Upper lobe of left lung (tissue), 6 donors: ENCODE measurements at regions not wholly inside any gene's neighbourhood (a gene's known extent, or its start where the extent isn't known, plus 50 kb on each side); places are given as distances from the start of the nearest gene placed in this dataset.

Source experiments
- ATAC-seq, 2 donors: fragments of 200-7000 bp; cut with Tn5 transposase; one replicate each; pipeline ENCODE4 v1.9.1; 2022; ENCODE audit warnings: mild to moderate bottlenecking in 2 of 2, moderate library complexity in 2 of 2; ENCODE audit not compliant: low FRiP score in 2 of 2
- DNase-seq, 2 donors: peaks; one replicate each; pipeline ENCODE4 v3.0.0-alpha.2; 2019 to 2020
- H3K27ac ChIP-seq, 4 donors: fragments of 200-600 bp; sonication (generic); one replicate each; pipeline ENCODE4 v1.5.1; 2016 to 2019
- H3K27me3 ChIP-seq, 4 donors: fragments of 200-600 bp; sonication (generic); one replicate each; pipeline ENCODE4 v1.5.1; 2017 to 2019
- H3K36me3 ChIP-seq, 4 donors: fragments of 200-600 bp; sonication (generic); one replicate each; pipeline ENCODE4 v1.5.1; 2016 to 2019
- H3K4me1 ChIP-seq, 4 donors: fragments of 200-600 bp; sonication (generic); one replicate each; pipeline ENCODE4 v1.5.1; 2018 to 2019
- H3K4me3 ChIP-seq, 4 donors: fragments of 200-600 bp; sonication (generic); one replicate each; pipeline ENCODE4 v1.5.1; 2017 to 2019; ENCODE audit warnings: mild to moderate bottlenecking in 2 of 4, moderate library complexity in 1 of 4
- H3K9me3 ChIP-seq, 4 donors: fragments of 200-600 bp; sonication (generic); one replicate each; pipeline ENCODE4 v1.5.1; 2018 to 2019
- EP300 ChIP-seq, 4 donors: sonication (generic); formaldehyde crosslinking; IDR thresholded peaks; one replicate each; pipeline ENCODE4 v1.5.1; 2017; ENCODE audit warnings: antibody characterized with exemption in 4 of 4, control low read depth in 2 of 4
- POLR2A ChIP-seq, 4 donors: fragments of 450-650 bp; IDR thresholded peaks; one replicate each; pipeline ENCODE4 v1.5.1; 2016 to 2017; ENCODE audit warnings: antibody characterized with exemption in 4 of 4, mild to moderate bottlenecking in 2 of 4
- POLR2AphosphoS5 ChIP-seq, 2 donors: sonication (generic); formaldehyde crosslinking; IDR thresholded peaks; one replicate each; pipeline ENCODE4 v1.5.1; 2017; ENCODE audit warnings: antibody characterized with exemption in 2 of 2
- WGBS, 2 donors: methylation state at CpG; one replicate each; pipeline ENCODE4 v1.1.5; 2017 to 2018; 5-methylcytosine and 5-hydroxymethylcytosine counted together
- TF ChIP-seq, protein P1 (sequence below), 6 experiments: fragments of 450-650 bp in 4 of 6; fragments of 200-600 bp in 2 of 6; sonication (generic) in 2 of 6; IDR thresholded peaks; one replicate each; pipeline ENCODE4 v1.5.1; 2016 to 2019; ENCODE audit warnings: antibody characterized with exemption in 6 of 6
- donor health status: DM: no; HTN: no; CAD: no; lungs with moderate emphysema.
- donor health status: DM: no; HTN: yes; CAD: no; lungs with severe emphysema.

DNA sequence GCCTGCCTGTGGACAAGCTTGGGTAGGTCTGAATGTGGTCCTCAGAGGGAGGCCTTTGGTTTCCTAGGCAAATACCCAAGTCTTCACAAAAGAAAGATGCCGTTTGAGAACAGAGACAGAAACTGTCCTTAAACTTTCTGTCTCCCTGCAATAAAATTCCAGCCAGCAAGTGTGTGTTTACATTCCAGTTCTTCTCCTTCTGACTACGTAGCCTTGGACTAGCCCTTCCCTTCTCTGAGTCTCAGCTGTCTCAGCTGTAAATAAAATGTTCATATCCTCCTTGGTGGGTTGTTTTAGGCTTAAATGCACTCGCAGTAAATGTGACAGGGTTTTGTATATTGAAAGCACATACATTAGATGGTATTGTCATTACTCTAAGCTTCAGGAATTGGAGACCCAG, 561.2 kb upstream of the MKI67 start:
- H3K36me3 ChIP-seq = no peaks in the 10 kb centered on the region
- ATAC-seq = no peak
- H3K27me3 ChIP-seq = no peaks in the 10 kb centered on the region
- H3K4me1 ChIP-seq = no peaks in the 10 kb centered on the region
- H3K27ac ChIP-seq = no peak overlapping the region
- TF ChIP-seq POLR2A (IDR thresholded peaks at IDR 0.05) = no peak
- TF ChIP-seq POLR2AphosphoS5 (IDR thresholded peaks at IDR 0.05) = no peak
- TF ChIP-seq, protein P1, sequence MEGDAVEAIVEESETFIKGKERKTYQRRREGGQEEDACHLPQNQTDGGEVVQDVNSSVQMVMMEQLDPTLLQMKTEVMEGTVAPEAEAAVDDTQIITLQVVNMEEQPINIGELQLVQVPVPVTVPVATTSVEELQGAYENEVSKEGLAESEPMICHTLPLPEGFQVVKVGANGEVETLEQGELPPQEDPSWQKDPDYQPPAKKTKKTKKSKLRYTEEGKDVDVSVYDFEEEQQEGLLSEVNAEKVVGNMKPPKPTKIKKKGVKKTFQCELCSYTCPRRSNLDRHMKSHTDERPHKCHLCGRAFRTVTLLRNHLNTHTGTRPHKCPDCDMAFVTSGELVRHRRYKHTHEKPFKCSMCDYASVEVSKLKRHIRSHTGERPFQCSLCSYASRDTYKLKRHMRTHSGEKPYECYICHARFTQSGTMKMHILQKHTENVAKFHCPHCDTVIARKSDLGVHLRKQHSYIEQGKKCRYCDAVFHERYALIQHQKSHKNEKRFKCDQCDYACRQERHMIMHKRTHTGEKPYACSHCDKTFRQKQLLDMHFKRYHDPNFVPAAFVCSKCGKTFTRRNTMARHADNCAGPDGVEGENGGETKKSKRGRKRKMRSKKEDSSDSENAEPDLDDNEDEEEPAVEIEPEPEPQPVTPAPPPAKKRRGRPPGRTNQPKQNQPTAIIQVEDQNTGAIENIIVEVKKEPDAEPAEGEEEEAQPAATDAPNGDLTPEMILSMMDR (IDR thresholded peaks at IDR 0.05) = no peak
- no peak for TF ChIP-seq EP300 (IDR thresholded peaks at IDR 0.05)
- 39 to 52% methylated on average over 3 of the region's 3 CpGs for WGBS, 2 donors
- no peak overlapping the region for H3K4me3 ChIP-seq
- DNase-seq = no peak
- no peaks in the 10 kb centered on the region for H3K9me3 ChIP-seq

DNA sequence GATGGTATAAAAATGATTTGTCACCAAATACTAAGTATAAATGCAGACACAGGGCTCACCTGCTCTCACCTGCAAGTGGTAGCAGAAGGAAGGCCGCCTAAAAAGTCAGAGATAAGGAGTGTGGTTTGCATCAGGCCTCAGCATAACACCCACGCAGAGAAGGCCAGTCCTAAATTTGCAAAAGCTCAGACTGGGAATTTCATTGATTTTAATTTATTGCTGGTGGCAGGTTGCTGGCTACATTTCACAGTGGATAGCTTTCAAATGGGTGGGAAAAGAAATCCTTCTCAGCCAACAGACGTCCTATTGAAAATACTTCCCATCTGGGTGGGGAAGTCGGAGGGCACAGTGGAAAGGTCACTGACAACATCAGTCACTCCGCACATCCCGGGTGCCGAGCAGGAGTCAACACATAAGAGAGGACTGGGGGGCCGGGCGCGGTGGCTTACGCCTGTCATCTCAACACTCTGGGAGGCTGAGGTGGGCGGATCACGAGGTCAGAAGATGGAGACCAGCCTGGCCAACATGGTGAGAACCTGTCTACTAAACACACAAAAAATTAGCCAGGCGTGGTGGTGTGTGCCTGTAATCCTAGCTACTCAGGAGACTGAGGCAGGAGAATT, 561.8 kb upstream of the MKI67 start:
- H3K36me3 ChIP-seq = no peaks in the 10 kb centered on the region
- DNase-seq (peak in 1 of 2 donors; percentile 53), ATAC-seq (no peak)
- no peak overlapping the region for H3K27ac ChIP-seq
- H3K9me3 ChIP-seq = no peaks in the 10 kb centered on the region
- no peak overlapping the region for H3K4me3 ChIP-seq
- TF ChIP-seq, protein P1 (IDR thresholded peaks at IDR 0.05) = no peak
- TF ChIP-seq EP300 (IDR thresholded peaks at IDR 0.05) (no peak), POLR2AphosphoS5 (IDR thresholded peaks at IDR 0.05) (no peak), POLR2A (IDR thresholded peaks at IDR 0.05) (no peak)
- H3K4me1 ChIP-seq = no peaks in the 10 kb centered on the region
- no peaks in the 10 kb centered on the region for H3K27me3 ChIP-seq
- 81% methylated on average over 14 of the region's 14 CpGs for WGBS, 2 donors

DNA sequence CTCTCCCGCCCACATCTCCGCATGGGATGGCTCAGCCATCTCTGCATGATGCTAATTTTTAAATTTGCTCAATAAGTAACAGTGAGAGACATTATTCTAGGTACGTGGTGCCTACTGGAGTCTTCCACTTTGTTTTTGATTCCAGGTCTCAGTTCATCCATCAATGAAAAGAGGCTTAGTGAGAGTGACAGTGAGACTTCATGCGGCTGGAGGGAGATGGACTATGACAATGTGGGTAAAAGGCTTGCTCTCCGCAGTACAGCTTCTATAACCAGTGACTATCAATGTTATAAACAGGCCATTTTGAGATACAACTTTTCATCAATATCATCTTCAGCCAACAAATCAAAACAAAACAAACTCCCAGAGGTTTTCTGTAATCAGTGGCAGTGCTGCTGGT, 563.4 kb upstream of the MKI67 start:
- Histone ChIP-seq H3K27ac (no peak overlapping the region), H3K9me3 (no peaks in the 10 kb centered on the region), H3K4me3 (no peak overlapping the region), H3K27me3 (no peaks in the 10 kb centered on the region), H3K4me1 (no peaks in the 10 kb centered on the region), H3K36me3 (no peaks in the 10 kb centered on the region)
- DNase-seq (no peak), ATAC-seq (no peak)
- TF ChIP-seq, protein P1 (IDR thresholded peaks at IDR 0.05) = no peak
- TF ChIP-seq POLR2A (IDR thresholded peaks at IDR 0.05) (no peak), EP300 (IDR thresholded peaks at IDR 0.05) (no peak), POLR2AphosphoS5 (IDR thresholded peaks at IDR 0.05) (no peak)
- 78% methylated on average over 5 of the region's 5 CpGs for WGBS, 2 donors

DNA sequence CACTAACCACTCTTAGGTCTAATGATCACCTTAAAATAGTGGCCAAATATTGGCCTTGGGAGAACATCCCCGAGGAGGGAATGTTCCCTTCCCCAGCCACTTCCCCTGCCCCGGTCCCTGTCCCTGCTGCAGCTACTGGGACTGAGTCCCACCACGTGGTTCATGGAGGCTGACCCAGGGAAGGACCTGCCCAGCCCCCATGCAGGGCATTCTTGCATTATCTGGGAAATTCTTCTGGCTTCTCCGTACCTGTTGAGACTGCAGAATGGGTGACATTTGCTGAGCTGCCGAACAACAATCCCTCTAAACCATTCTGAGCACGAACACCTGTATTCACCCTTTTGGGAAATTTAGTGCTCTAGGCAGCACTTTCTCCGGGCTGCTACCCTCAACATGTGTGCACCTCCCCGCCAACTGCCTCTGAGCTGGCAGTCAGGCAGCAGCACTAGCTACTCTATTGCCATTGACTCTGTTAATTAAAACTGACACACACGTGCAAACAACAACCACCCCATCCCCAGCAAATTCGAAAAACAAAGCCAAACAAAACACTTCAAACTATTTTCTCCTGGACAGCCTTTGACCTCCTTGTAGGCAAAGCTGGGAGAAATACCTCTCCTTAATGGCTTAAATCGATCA, 567.4 kb upstream of the MKI67 start:
- WGBS, 2 donors = 59 to 75% methylated on average over 8 to 11 of the region's 11 CpGs
- no peak for DNase-seq
- no peak for TF ChIP-seq POLR2AphosphoS5 (IDR thresholded peaks at IDR 0.05)
- no peak for TF ChIP-seq EP300 (IDR thresholded peaks at IDR 0.05)
- no peak for TF ChIP-seq POLR2A (IDR thresholded peaks at IDR 0.05)
- TF ChIP-seq, protein P1 (IDR thresholded peaks at IDR 0.05) = no peak
- Histone ChIP-seq H3K27ac (no peak overlapping the region), H3K4me3 (no peak overlapping the region), H3K4me1 (no peaks in the 10 kb centered on the region), H3K9me3 (no peaks in the 10 kb centered on the region), H3K27me3 (no peaks in the 10 kb centered on the region), H3K36me3 (no peaks in the 10 kb centered on the region)
- ATAC-seq = no peak
